Germinal center (tissue), 1 donor: ENCODE measurements at regions not wholly inside any gene's neighbourhood (a gene's known extent, or its start where the extent isn't known, plus 50 kb on each side); places are given as distances from the start of the nearest gene placed in this dataset.

Source experiments
- DNase-seq: peaks from one replicate; pipeline ENCODE4 v3.0.0; 2012; ENCODE audit warnings: mixed read lengths, low spot score

GRCh38 chr13:65881561-65882155 lies 1348.5 kb downstream of the PCDH9 start:
- no peak for DNase-seq

DNA sequence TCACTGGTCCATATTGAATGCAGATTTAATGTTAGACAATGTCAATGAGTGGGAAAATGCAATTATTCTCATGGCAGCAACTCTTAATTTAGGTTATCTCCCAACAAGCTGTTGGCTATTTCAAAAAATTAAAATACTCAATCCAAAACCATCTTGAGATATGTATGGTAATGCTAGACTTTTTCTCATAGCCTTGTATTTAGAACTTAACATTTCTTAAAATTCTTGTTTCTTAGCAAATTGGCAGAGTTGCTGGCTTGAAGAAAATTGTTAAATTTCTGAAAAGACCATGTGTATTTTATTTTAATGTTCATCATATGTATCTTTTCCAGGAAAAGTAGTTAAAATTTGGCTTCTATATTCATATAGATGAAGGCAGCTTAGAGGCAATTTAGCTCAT lies 1355.1 kb downstream of the PCDH9 start:
- no peak for DNase-seq

GRCh38 chr13:65872448-65872847 lies 1357.7 kb downstream of the PCDH9 start:
- no peak for DNase-seq

DNA sequence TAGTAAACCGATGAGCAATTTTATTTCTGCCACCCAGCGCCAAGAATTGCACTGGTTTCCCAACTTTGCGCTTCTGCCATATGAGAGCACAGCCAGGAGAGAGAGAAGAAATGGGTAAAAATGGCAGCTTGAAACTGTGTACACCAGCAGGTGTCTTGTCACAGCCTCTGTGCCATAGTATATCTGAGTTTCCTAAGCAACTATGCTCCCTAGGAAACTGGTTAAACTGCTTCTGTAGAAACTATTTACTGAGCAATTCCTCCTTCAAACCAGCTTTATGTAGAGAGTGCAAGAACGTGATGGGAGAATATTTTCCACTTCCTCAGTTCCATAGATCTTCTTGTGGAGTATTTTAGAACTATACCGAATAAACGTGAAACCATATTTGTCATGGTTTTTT lies 1361.3 kb downstream of the PCDH9 start:
- DNase-seq: no peak

DNA sequence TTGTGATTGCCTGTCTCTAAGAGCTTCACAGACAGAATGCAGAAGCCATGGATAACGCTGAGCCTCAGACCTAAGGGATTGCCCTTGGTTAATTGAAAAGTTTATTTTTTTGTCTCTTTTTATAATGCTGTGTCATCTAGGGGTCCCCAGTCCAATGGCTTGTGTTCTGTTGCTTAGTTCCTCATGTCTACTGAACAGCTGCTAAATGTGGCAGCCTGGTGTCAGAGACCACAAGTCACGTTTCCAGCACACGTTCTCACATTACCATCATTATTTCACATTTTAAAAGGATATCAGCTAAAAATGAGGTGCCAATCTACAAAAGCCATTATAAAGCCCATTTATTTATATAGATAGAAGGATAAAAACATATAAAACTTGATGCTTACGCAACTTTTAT lies 1362.0 kb downstream of the PCDH9 start:
- DNase-seq: no peak

DNA sequence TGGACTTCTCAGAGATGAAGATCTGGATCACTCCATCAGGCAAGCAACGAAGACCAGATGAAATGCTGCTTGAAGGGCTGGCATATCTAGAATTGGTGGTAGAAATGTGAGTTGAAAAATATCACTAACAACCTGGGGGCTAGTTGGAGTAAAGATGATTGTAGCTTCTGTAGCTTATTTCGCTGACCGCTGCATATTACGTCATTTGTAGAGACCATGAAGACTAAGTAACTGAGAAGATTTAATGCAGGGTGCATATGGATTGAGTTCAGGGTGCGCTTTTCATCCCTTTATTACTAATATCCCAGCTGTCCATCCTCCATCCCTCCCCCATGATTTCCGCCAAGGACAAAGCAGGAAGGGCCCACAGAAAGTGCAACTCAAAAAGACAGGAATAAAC lies 1364.0 kb downstream of the PCDH9 start:
- no peak for DNase-seq

DNA sequence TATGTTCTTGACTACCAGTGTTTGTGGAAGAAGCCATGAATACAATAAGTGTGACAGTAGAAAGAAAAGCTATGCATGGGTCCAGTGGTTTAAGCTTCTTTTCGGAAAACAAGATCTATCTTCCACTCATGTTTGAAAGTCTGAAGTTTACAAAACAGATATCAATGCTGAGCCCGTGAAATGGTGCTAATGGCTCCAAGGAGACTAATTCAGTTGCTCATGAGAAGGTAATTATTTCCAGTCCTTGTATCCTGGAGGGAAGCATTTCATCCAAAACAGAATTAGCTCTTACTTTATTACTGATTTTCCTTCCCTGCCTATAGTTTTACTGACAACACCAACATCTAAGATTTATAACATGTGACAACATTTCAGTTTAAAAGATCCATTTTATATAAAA lies 1364.9 kb downstream of the PCDH9 start:
- DNase-seq: no peak

DNA sequence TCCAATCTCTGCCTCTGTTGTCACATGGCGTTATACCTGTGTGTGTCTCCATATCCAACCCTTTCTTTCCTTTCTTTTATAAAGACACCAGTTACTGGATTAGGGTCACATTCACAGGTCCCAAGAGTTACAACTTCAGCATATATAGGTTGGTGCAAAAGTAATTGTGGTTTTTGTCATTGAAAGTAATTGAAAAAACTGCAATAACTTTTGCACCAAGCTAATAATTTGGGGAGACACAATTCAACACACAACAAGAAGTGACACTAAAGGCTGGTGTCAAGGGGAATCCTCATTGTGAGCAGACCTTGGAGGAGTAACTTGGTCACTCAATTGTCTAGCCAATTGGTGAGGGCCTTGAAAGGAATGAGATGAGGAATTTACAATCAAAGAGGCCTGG lies 1366.1 kb downstream of the PCDH9 start:
- DNase-seq: no peak

DNA sequence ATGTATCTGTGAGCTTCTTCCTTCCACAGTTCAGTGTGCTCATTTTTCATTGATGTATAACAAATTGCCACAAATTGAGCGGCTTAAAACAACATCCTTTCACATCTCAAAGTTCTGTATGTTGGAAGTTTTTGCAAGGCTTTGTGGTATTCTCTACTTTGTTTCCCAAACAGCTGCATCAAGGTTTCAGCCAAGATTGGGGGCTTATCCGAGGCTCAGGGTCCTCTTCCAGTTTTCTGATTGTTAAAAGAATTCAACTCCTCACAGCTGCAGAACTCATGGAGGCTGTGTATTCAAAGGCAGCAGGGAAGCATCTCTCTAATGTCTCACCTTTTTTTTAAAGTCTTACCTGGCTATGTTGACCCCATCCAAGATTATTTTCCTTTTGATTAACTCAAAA lies 1369.8 kb downstream of the PCDH9 start:
- no peak for DNase-seq

DNA sequence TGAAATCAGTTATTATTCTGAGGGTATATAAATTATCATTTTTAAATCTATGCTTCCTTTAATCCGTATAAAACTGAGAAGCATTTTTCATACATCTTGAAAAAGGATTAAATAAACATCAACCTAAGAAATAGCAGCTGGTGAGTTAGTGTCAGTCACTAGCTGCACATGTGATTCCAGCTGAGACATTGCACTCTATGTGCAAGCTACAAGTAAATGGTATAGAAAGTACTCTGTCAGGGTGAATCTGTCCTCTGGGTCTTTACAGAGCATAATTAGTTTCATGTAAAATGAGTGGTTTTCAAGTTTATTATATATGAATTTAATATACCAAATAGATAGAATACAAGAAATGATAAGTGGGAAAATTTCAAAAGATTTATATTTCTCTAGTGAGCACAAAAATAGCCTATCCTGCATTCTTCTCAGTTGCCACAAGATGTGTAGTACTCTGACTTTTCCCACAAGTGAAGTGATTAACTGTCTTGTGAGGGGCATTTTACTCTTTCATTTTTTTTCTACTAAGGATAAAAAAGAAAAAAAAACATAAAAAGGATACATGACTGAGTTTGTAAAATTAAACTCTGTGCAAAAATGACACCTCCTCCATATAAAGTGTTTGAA lies 1372.1 kb downstream of the PCDH9 start:
- no peak for DNase-seq

GRCh38 chr13:65856431-65856830 lies 1373.7 kb downstream of the PCDH9 start:
- DNase-seq: no peak

GRCh38 chr13:65855242-65855805 lies 1374.8 kb downstream of the PCDH9 start:
- no peak for DNase-seq

DNA sequence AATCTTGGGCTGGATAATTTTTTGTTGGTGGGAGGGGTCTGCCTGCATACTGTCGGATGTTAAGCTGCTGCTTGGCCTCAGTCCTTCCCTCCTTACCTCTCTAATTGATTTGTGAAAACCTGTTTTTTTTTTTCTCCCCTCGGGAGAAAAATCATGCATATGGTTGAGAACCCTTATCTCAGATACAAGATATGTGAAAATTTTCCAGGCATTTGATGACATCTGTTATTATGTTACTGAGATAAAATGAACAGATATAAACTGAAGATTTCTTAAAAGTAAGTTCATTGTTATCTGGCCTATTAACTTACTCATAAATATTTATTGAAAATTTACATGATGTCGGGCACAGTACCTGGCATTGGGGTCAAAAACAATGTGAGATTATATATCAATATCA lies 1375.7 kb downstream of the PCDH9 start:
- DNase-seq: no peak

GRCh38 chr13:65844266-65844841 lies 1385.8 kb downstream of the PCDH9 start:
- no peak for DNase-seq

- DNase-seq: no peak
These were observed 1386.8 kb downstream of the PCDH9 start for GRCh38 chr13:65843314-65843731.

GRCh38 chr13:65841156-65841555 lies 1389.0 kb downstream of the PCDH9 start:
- DNase-seq: no peak

DNA sequence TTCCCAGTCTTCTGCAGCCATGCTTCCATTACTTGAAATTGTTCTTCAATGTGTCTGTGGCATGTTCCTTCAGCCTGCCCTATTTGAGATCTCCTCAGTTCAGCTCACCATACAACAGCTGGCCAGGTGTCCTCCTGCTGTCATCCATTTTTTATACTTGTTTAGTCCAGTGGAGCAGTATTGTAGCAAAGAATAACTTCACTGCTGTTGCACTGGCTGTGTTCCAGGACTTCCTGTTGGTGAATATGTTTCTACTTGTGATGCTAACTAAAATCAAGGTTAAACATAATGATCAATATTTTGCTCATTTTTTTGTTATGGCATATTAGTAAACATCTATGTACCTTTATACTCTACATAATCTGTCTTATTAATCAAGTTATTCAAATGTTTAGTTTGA lies 1394.1 kb downstream of the PCDH9 start:
- no peak for DNase-seq

DNA sequence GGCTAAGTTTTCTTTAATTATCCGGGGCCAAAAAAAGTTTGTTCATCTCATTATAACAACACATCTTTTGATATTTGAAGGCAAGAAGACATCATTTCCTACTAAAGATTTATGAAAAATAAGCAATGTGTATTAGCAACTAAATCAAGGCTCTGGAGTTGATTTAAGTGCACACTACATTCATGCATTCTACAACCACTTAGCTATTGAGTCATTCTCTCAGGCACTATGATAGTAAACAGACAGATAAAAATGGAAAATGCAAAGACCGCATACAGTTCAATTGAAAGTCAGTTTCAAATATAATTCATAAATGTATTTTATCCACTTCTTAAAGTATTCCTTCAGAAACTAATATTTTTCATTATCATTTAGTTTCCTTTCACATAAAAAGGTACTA lies 1395.2 kb downstream of the PCDH9 start:
- DNase-seq: no peak

GRCh38 chr13:65830411-65831205 lies 1399.5 kb downstream of the PCDH9 start:
- no peak for DNase-seq

DNA sequence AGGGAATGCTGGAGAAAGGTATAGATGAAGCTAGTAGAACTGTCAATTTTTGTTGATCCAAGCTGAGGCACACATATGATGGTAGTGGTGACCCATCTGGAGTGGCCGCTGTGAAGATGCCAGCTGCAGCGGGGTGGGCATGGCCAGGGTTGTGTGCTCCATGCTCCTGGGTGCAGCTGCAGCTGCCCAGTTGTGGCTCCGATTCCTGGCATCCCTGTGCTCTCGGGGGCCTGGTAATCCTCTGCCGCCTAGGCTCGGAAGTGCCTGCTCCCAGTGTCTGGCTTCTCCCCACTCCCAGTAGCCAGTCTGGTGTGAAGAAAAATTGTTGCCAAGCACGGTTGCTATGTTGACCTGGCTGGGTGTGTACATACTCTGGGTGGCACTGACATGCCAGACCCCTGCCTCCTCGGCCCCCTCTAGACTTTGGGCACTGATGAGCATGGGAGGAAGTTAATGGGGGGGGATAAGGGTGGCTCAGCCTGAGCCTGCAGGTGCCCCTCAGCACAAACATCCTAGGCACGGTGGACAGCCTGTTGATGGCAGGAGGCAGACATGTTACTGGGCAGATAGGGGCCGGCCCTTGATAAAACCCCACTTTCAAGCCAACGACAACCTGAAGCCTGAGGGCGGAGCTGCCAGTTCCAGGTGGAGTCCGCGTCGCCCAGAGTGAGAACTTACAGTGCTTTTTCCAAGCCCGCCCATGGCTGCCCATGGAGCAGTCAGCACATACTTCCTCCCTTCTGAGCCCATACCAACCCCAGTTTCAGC lies 1400.7 kb downstream of the PCDH9 start:
- DNase-seq: no peak

DNA sequence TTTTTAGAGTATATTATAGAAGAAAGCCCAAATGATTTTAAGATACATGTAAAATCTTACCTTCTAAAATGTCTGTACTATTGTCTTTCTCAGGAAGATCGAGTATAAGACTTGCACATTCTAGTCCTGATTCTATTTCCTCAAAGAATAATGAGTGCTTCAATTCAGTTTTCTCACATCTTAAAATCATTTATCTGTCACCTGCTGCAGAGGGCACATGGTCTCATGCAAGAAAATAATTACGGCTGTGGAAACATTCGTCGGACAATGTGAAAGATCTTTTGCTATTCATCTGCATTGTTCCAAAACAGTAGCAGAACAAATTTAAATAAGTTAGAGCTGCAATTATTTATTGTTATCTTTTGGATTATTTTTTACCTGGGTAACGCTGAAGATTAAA lies 1403.5 kb downstream of the PCDH9 start:
- DNase-seq: no peak

GRCh38 chr13:65825039-65825438 lies 1405.1 kb downstream of the PCDH9 start:
- DNase-seq: no peak
